ENCODE measurements at regions not wholly inside any gene's neighbourhood (a gene's known extent, or its start where the extent isn't known, plus 50 kb on each side); places are given as distances from the start of the nearest gene placed in this dataset.

DNA sequence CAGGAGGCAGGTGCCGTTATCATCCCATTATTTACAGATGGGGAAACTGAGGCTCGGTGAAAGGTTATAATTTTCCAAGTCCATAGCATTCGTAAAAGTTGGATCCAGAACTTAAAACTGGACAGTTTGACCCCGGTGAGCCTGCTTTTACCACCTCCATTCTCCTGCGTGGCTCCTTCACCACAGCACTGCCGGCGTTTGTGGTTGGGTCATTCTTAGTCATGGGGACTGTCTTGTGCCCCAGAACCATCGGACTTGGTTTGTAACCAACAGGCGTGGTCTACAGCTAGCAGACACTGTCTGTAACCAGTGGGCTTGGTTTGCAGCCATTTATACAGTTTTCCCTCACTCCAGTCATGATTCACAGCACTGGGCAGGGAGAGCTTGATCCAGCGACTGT lies 511.3 kb downstream of the NPHP4 start:
- H3K36me3 Mint-ChIP-seq (ENCODE audit: insufficient read depth): no peaks in the 10 kb centered on the region
- ATAC-seq (no peak), DNase-seq (no peak)
- H3K9me3 Mint-ChIP-seq: no peaks in the 10 kb centered on the region
- H3K27me3 Mint-ChIP-seq (ENCODE audit: low read depth): no peaks in the 10 kb centered on the region
- H3K4me3 Mint-ChIP-seq: no peak overlapping the region
- peaks cover 6% of the 10 kb centered on the region for H3K4me1 Mint-ChIP-seq (ENCODE audit: low read depth)

DNA sequence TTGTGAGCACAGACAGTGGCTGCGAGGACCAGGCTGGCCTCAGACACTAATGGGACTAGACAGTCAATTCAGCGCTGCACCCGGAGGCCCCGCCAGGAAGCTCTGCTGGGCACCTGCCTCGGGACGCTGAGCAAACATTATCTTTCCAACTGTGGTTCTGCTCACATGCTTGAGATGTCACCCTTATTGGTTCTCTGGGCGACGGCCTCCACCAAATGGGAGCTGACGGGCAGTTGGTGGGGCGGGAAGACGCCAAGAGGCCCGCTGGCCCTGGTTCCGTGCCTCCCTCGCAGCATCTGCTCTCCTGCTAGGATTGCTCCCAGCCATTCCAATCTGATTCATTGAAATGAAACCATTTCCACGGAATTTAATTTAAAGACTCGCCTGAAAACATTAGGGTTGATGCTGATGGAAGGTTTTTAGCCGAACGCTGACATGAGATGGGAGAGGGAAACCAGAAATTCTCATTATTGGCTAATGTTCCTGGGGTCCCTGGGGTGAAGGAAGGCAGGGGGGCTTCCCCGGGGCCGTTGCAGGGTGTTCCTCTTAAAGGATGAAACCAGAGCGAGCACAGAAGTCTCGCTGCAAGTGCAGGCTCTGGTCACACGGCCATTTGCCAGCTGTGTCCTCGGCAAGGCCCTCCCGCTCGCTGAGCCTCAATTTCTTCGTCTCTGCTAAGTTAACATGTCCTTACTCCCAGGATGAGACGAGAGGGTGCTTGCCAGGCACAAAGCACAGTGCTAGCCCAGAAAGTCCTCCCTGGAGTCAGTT lies 512.2 kb downstream of the NPHP4 start:
- no peaks in the 10 kb centered on the region for H3K9me3 Mint-ChIP-seq
- peaks cover 6% of the 10 kb centered on the region for H3K4me1 Mint-ChIP-seq (ENCODE audit: low read depth)
- H3K27me3 Mint-ChIP-seq (ENCODE audit: low read depth): no peaks in the 10 kb centered on the region
- DNase-seq (no peak), ATAC-seq (no peak)
- no peaks in the 10 kb centered on the region for H3K36me3 Mint-ChIP-seq (ENCODE audit: insufficient read depth)
- H3K4me3 Mint-ChIP-seq: no peak overlapping the region

DNA sequence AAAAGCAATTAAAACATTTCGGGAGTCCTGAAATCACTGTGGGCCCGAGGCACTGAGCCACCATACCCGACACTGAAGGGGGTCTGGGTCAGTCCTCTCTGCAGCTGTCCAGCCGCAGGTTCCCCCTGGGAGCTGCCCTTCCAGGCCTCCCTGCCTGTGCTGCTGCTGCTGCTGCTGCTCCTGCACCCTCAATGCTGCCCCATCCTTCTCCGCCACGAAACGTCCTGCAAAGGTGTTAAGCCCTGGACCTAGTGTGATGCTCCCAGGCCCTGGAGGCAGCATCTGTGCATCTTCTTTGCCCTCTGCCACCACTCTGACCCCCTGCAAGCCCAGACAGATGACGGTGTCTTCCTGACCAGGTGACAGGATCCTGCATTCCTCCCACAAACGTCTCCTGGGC lies 513.3 kb downstream of the NPHP4 start:
- no peak for ATAC-seq
- peaks cover 6% of the 10 kb centered on the region for H3K4me1 Mint-ChIP-seq (ENCODE audit: low read depth)
- no peaks in the 10 kb centered on the region for H3K9me3 Mint-ChIP-seq
- no peak overlapping the region for H3K4me3 Mint-ChIP-seq
- no peak for DNase-seq
- no peaks in the 10 kb centered on the region for H3K27me3 Mint-ChIP-seq (ENCODE audit: low read depth)
- no peaks in the 10 kb centered on the region for H3K36me3 Mint-ChIP-seq (ENCODE audit: insufficient read depth)

DNA sequence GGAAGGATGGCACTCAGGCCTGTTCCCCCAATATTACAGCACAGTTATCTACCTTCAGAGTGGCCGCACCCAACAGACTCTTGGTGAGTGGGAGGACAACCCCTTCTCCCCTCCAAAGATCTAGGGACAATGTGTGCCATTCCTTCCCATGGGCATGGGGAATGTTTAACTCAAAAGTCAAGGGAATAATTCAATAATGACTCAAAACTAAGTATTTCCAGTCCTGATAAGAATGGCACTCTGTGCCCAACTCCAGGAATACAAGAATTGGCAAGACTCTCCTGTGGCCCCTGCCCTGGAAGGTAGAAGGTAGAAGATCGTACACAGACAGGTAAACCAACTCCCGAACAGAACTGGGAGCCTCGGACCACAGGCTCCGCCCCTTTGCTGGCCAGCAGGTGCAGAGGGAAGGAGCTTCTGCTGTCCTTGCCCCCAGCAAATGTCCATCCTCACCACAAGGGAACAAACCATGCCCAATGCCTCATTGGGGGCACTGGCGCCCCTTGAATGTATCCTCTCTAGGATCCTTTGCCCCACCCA lies 514.0 kb downstream of the NPHP4 start:
- Mint-ChIP-seq H3K4me3 (no peak overlapping the region), H3K36me3 (ENCODE audit: insufficient read depth) (no peaks in the 10 kb centered on the region), H3K9me3 (no peaks in the 10 kb centered on the region), H3K4me1 (ENCODE audit: low read depth) (peaks cover 6% of the 10 kb centered on the region), H3K27me3 (ENCODE audit: low read depth) (no peaks in the 10 kb centered on the region)
- DNase-seq: no peak
- no peak for ATAC-seq

DNA sequence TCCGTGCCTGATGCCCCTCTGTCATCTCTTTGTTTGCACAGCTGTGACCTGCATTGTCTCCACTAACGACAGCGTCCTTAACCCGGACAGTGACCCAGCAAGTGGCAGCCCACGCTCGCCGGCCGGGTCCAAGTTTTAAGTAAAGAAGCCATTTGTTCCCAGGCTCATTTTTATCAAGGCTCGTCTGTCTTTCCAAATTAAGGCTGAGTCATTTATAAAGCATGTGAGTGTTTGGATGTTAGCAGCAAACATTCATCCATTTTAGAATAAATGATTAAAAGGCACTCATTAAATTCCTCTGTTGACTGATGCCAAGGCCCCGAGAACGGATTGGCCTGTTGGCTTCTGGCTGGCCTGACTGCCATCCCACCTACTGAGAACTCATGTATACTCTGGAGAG lies 514.5 kb downstream of the NPHP4 start:
- ATAC-seq (no peak), DNase-seq (no peak)
- H3K27me3 Mint-ChIP-seq (ENCODE audit: low read depth): no peaks in the 10 kb centered on the region
- H3K36me3 Mint-ChIP-seq (ENCODE audit: insufficient read depth): no peaks in the 10 kb centered on the region
- H3K4me1 Mint-ChIP-seq (ENCODE audit: low read depth): peaks cover 6% of the 10 kb centered on the region
- no peak overlapping the region for H3K4me3 Mint-ChIP-seq
- H3K9me3 Mint-ChIP-seq: no peaks in the 10 kb centered on the region

DNA sequence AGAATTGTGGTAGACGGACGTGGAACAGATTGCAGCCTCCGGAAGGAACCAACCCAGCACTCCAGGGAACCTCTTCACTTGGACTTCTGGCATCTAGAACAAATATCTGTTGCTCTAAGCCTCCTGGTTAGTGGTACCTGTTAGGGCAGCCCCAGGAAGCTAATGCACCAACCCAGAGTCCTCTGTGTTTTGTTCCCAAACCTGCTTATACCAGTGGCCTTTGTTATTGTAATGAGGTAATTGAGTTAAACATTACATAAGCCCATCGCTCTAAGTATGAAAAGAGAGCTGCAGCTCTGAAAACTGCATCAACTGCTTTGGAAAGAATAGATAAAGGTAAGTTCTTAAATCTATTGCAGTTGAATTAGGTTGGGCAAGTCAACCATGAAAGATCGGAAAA lies 516.7 kb downstream of the NPHP4 start:
- no peak overlapping the region for H3K4me3 Mint-ChIP-seq
- H3K36me3 Mint-ChIP-seq (ENCODE audit: insufficient read depth): no peaks in the 10 kb centered on the region
- H3K27me3 Mint-ChIP-seq (ENCODE audit: low read depth): no peaks in the 10 kb centered on the region
- H3K4me1 Mint-ChIP-seq (ENCODE audit: low read depth): no peaks in the 10 kb centered on the region
- DNase-seq (no peak), ATAC-seq (no peak)
- H3K9me3 Mint-ChIP-seq: no peaks in the 10 kb centered on the region

DNA sequence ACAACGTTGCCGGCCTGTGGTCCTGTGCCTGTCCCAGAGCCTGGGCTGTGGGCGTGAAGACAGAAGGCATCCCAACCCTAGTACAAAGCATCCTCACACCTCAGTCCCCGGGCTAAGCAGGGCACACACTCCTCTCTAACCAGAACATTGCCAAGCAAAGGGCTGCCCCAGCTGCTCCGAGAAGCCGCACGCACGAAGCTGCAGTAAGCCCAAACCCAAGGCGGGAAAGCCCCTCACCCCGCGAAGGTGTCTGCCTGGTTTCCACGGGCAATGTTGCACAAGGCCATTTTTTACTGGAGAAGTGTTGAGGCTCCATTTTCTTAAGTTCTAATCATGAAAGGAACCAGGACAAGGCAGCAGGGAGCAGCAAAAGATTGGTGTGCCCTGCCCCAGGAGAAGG lies 519.0 kb downstream of the NPHP4 start:
- DNase-seq (no peak), ATAC-seq (no peak)
- no peaks in the 10 kb centered on the region for H3K4me1 Mint-ChIP-seq (ENCODE audit: low read depth)
- no peaks in the 10 kb centered on the region for H3K9me3 Mint-ChIP-seq
- no peaks in the 10 kb centered on the region for H3K36me3 Mint-ChIP-seq (ENCODE audit: insufficient read depth)
- no peak overlapping the region for H3K4me3 Mint-ChIP-seq
- no peaks in the 10 kb centered on the region for H3K27me3 Mint-ChIP-seq (ENCODE audit: low read depth)

DNA sequence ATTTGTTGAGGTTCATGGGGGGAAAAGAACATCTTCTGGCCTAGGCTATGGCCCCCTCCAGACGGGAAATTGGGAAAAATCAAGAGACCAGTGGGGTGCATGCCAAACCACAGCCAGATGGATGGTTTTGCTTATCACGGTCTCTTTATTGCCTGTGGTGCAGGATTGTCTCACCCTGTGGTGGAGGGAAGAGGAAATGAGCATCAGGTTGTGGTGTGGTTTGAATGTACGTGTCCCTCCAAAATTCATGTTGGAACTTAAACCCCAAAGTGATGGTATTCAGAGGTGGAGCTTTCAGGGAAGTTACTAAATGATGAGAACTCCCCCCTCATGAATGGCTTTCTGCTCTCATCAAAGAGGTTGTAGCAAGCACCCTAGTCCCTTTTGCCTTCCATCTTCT lies 525.7 kb downstream of the NPHP4 start:
- no peak for ATAC-seq
- H3K27me3 Mint-ChIP-seq (ENCODE audit: low read depth): no peaks in the 10 kb centered on the region
- no peaks in the 10 kb centered on the region for H3K9me3 Mint-ChIP-seq
- peaks cover 9% of the 10 kb centered on the region for H3K4me1 Mint-ChIP-seq (ENCODE audit: low read depth)
- DNase-seq: no peak
- H3K36me3 Mint-ChIP-seq (ENCODE audit: insufficient read depth): no peaks in the 10 kb centered on the region
- H3K4me3 Mint-ChIP-seq: no peak overlapping the region

DNA sequence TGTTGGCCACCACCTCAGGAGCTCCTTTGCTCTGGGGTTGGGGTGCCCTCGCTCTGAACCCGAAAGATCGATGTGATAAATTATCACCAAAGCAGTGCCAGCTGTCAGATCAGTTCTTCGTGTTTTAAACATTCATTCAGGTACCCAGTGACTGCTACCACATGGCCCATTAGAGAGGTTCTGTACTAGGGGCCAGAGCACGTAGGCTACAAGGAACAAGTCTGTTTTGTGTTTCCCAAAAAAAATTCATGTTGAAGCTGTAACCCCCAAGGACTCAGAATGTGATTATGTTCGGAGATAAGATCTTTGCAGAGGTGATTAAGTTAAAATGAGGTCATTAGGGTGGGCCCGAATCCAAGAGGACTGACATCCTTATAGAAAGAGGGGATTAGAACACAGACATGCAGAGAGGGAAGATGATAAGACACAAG lies 526.9 kb downstream of the NPHP4 start:
- Mint-ChIP-seq H3K4me1 (ENCODE audit: low read depth) (peaks cover 9% of the 10 kb centered on the region), H3K4me3 (no peak overlapping the region), H3K36me3 (ENCODE audit: insufficient read depth) (no peaks in the 10 kb centered on the region), H3K27me3 (ENCODE audit: low read depth) (no peaks in the 10 kb centered on the region), H3K9me3 (no peaks in the 10 kb centered on the region)
- ATAC-seq: no peak
- no peak for DNase-seq

DNA sequence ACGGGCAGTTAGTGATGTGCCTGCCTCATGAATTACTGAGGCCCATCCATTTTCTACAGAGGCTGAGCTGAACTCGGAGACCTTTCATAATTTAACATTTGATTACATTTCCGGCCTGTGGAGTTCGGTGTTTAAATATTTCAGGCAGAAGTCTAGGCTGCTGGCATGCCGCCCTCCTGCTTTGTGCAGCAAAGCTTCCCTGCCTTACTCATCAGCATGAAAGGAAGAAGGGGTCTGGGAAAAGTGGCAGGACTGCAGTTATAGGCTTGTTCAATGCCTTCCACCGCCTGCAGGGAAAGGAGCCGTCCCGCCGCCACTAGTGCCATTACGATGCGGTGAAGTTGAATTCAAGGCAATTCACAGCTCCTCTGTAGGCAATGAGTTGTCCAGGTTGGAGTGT lies 527.9 kb downstream of the NPHP4 start:
- Mint-ChIP-seq H3K9me3 (no peaks in the 10 kb centered on the region), H3K4me1 (ENCODE audit: low read depth) (peaks cover 9% of the 10 kb centered on the region), H3K36me3 (ENCODE audit: insufficient read depth) (no peaks in the 10 kb centered on the region), H3K4me3 (no peak overlapping the region), H3K27me3 (ENCODE audit: low read depth) (no peaks in the 10 kb centered on the region)
- DNase-seq: no peak
- ATAC-seq: no peak

DNA sequence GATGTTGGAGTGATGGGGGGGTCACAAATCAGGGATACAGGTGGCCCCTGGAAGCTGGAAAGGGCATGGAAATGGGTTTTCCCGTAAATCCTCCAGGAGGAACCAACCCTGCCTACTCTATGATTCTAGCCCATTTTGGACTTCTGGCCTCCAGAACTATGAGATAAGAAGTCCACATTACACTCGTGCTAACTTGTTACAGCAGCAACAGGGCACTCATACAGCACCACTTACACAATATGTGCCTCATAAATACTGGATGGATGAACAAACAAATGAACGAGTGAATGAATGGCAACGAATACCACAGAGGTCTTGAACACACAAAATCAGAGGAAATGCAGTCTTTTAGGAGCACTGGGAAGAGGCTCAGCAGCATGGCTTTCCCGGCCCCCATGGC lies 531.3 kb downstream of the NPHP4 start:
- Mint-ChIP-seq H3K27me3 (ENCODE audit: low read depth) (no peaks in the 10 kb centered on the region), H3K4me3 (no peak overlapping the region), H3K9me3 (no peaks in the 10 kb centered on the region), H3K4me1 (ENCODE audit: low read depth) (no peaks in the 10 kb centered on the region), H3K36me3 (ENCODE audit: insufficient read depth) (no peaks in the 10 kb centered on the region)
- ATAC-seq (no peak), DNase-seq (no peak)

DNA sequence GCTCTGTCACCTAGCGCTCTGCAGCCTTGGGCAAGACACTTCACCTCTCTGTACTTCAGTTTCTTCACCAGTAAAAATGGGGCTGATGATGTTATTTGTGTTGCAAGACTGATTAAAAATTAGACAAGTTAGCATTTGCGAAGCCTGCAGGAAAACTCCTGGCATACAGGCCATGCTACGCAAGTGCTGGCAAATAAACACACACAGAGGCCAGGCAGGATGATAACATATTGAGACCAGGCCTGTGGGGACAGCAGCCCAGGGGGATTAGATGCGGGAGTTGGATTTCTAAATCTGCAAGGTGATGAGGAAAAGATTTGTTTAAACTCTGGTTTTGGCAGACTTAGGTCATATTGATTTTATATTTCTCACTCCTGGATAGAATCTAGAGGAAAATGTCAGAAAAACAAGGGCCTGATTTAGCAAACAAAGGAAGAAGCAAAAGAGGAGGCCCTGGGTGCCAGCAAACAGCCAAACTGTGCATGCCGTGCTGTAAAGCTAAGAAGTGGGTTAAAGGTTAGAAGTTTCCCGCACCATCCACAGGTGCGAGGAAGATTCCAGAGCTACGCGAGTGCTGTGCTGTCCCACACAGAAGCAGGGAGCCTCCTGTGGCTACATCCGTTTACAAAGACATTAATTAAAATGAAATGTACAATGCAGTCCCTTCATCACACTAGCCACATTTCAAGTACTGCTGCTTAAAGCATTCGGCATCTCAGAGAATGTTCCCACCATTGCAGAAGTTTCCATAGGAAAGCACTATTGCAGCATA lies 532.2 kb downstream of the NPHP4 start:
- H3K4me3 Mint-ChIP-seq: no peak overlapping the region
- H3K9me3 Mint-ChIP-seq: no peaks in the 10 kb centered on the region
- peaks cover 1% of the 10 kb centered on the region for H3K27me3 Mint-ChIP-seq (ENCODE audit: low read depth)
- ATAC-seq (no peak), DNase-seq (no peak)
- no peaks in the 10 kb centered on the region for H3K36me3 Mint-ChIP-seq (ENCODE audit: insufficient read depth)
- H3K4me1 Mint-ChIP-seq (ENCODE audit: low read depth): no peaks in the 10 kb centered on the region

DNA sequence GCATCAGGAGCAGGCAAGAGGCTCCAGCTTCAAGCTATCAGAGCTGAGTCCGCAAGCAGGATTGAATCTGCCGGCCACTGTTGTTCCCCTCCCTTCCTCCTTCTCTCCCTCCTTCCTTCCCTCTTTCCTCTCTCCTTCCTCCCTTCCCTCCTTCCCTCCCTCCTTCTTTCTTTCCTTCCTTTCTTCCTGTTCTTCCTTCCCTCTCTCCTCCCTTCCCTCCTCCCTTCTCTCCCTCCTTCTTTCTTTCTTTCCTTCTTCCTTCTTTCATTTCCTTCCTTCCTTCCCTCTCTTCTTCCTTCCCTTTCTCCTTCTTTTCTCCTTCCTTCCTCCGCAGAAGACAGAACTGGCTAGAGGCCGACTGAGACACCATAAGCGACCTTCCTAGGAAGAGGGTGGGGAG lies 534.0 kb downstream of the NPHP4 start:
- DNase-seq (no peak), ATAC-seq (no peak)
- no peak overlapping the region for H3K4me3 Mint-ChIP-seq
- H3K4me1 Mint-ChIP-seq (ENCODE audit: low read depth): no peaks in the 10 kb centered on the region
- no peaks in the 10 kb centered on the region for H3K9me3 Mint-ChIP-seq
- peaks cover 4% of the 10 kb centered on the region for H3K27me3 Mint-ChIP-seq (ENCODE audit: low read depth)
- no peaks in the 10 kb centered on the region for H3K36me3 Mint-ChIP-seq (ENCODE audit: insufficient read depth)

DNA sequence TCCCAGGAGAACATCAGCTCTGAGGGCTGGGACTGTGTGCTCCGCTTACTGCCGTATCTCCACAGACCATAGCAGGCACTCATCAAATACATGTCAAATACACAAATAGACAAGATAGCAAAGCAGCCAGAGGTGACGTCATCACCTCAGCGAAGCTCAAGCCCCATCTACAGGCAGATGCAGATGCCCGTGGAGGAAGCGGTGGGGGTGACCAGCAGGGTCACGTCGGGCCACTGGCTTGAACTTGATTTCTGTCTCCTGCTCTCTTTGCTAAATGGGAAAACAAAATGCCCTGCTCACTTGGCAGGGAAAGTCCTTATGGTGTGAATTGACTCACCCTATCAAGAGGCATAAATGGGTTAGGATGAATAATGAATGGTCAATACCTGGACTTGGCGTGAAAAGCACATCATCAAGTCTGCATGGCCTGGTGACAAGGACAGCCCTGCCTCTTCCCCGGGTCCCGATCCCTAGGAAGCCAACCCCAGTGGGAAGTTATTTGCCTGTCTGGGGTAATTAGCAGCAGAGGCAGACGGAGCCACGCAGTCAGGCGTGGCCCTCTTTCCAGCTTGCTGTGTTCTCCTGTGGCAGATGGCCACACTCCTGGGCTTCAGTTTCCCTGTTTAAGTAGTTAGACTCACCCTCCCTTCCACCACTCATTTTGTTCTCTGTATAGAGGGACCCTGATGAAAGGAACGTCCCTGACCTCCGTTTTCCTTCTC lies 536.0 kb downstream of the NPHP4 start:
- ATAC-seq (no peak), DNase-seq (no peak)
- no peak overlapping the region for H3K4me3 Mint-ChIP-seq
- H3K36me3 Mint-ChIP-seq (ENCODE audit: insufficient read depth): no peaks in the 10 kb centered on the region
- peaks cover 4% of the 10 kb centered on the region for H3K27me3 Mint-ChIP-seq (ENCODE audit: low read depth)
- no peaks in the 10 kb centered on the region for H3K4me1 Mint-ChIP-seq (ENCODE audit: low read depth)
- no peaks in the 10 kb centered on the region for H3K9me3 Mint-ChIP-seq

All from activated T-cell treated with anti-CD3 and anti-CD28 coated beads, Interleukin-2, amount 50 U/mL, for 4 hours (primary cell).